WERI-Rb-1 (cell line): ENCODE measurements at regions not wholly inside any gene's neighbourhood (a gene's known extent, or its start where the extent isn't known, plus 50 kb on each side); places are given as distances from the start of the nearest gene placed in this dataset.

Experiments used
- DNase-seq: peaks from one replicate; pipeline ENCODE4 v3.0.0-alpha.2; 2020
- H3K27ac ChIP-seq: fragments of 250-450 bp; sonication (Bioruptor Pico); 2 replicates; pipeline ENCODE4 v1.5.1; 2020; ENCODE audit warnings: mild to moderate bottlenecking, moderate library complexity
- H3K27me3 ChIP-seq: fragments of 250-450 bp; sonication (Bioruptor Pico); 2 replicates; pipeline ENCODE4 v1.5.1; 2021; ENCODE audit warnings: mild to moderate bottlenecking, low read depth, moderate library complexity; ENCODE audit not compliant: insufficient read depth, severe bottlenecking
- H3K36me3 ChIP-seq: fragments of 250-450 bp; sonication (Bioruptor Pico); 2 replicates; pipeline ENCODE4 v1.5.1; 2020; ENCODE audit warnings: mild to moderate bottlenecking, moderate library complexity
- H3K4me3 ChIP-seq: 2 replicates; pipeline ENCODE4 v1.5.1; 2011; ENCODE audit warnings: low read depth, mild to moderate bottlenecking, control low read depth, low read length
- H3K9me3 ChIP-seq: fragments of 250-450 bp; sonication (Bioruptor Pico); 2 replicates; pipeline ENCODE4 v1.5.1; 2021; ENCODE audit warnings: mild to moderate bottlenecking, moderate library complexity; ENCODE audit not compliant: severe bottlenecking
- CTCF ChIP-seq: IDR thresholded peaks from 2 replicates; pipeline ENCODE4 v1.5.1; 2011; ENCODE audit warnings: low read depth, mild to moderate bottlenecking, control low read depth, inconsistent platforms, low read length

- Histone ChIP-seq H3K4me3 (no peak overlapping the region), H3K36me3 (no peaks in the 10 kb centered on the region), H3K9me3 (no peaks in the 10 kb centered on the region), H3K27me3 (no peaks in the 10 kb centered on the region), H3K27ac (no peak overlapping the region)
- no peak for TF ChIP-seq CTCF
- DNase-seq, result no peak
Observed at GRCh38 chr5:130964231-130965202, 200.5 kb downstream of the HINT1 start.

- DNase-seq, result no peak
- Histone ChIP-seq H3K4me3 (no peak overlapping the region), H3K36me3 (no peaks in the 10 kb centered on the region), H3K27ac (no peak overlapping the region), H3K27me3 (no peaks in the 10 kb centered on the region), H3K9me3 (no peaks in the 10 kb centered on the region)
- TF ChIP-seq CTCF, result no peak
Observed at GRCh38 chr5:130963798-130964197, 201.3 kb downstream of the HINT1 start.

GRCh38 chr5:130957151-130957550 is 207.9 kb downstream of the HINT1 start:
- H3K27ac ChIP-seq, result no peak overlapping the region

GRCh38 chr5:130955041-130955440 is 210.0 kb downstream of the HINT1 start:
- no peak for TF ChIP-seq CTCF
- Histone ChIP-seq H3K36me3 (no peaks in the 10 kb centered on the region), H3K9me3 (no peaks in the 10 kb centered on the region), H3K4me3 (no peak overlapping the region), H3K27me3 (no peaks in the 10 kb centered on the region), H3K27ac (no peak overlapping the region)
- no peak for DNase-seq

More at GRCh38 chr5:130957151-130957550, 207.9 kb downstream of the HINT1 start:
- no peak for TF ChIP-seq CTCF
- DNase-seq, result no peak
- no peak overlapping the region for H3K4me3 ChIP-seq
- no peaks in the 10 kb centered on the region for H3K36me3 ChIP-seq
- H3K9me3 ChIP-seq, result no peaks in the 10 kb centered on the region
- no peaks in the 10 kb centered on the region for H3K27me3 ChIP-seq

GRCh38 chr5:130954336-130954735 is 210.7 kb downstream of the HINT1 start:
- DNase-seq, result no peak
- Histone ChIP-seq H3K36me3 (no peaks in the 10 kb centered on the region), H3K9me3 (no peaks in the 10 kb centered on the region), H3K27ac (no peak overlapping the region), H3K4me3 (no peak overlapping the region), H3K27me3 (no peaks in the 10 kb centered on the region)
- no peak for TF ChIP-seq CTCF

GRCh38 chr5:130939059-130939458 is 226.0 kb downstream of the HINT1 start:
- H3K36me3 ChIP-seq, result no peaks in the 10 kb centered on the region
- H3K27ac ChIP-seq, result no peak overlapping the region
- no peaks in the 10 kb centered on the region for H3K27me3 ChIP-seq
- no peaks in the 10 kb centered on the region for H3K9me3 ChIP-seq
- H3K4me3 ChIP-seq, result no peak overlapping the region
- TF ChIP-seq CTCF, result no peak
- DNase-seq, result no peak
